ENCODE measurements at regions not wholly inside any gene's neighbourhood (a gene's known extent, or its start where the extent isn't known, plus 50 kb on each side); places are given as distances from the start of the nearest gene placed in this dataset.
A peak's percentile ranks its signal among the peaks of the same experiment; 100 is the strongest.

- no peak overlapping the region for H3K4me3 ChIP-seq (ENCODE audit: low read length in 2 of 2)
- H3K9me3 ChIP-seq (ENCODE audit: control insufficient read depth, low read length) = no peaks in the 10 kb centered on the region
- DNase-seq (no peak), ATAC-seq (ENCODE audit: low FRiP score) (no peak)
- no peaks in the 10 kb centered on the region for H3K27me3 ChIP-seq (ENCODE audit: control insufficient read depth in 1 of 2, insufficient read depth in 2 of 2, low read length in 1 of 2)
- H3K27ac ChIP-seq (ENCODE audit: low read depth in 1 of 2, low read length in 2 of 2) = no peak overlapping the region
- H3K36me3 ChIP-seq (ENCODE audit: control insufficient read depth in 1 of 2, insufficient read depth in 2 of 2, low read length in 1 of 2) = no peaks in the 10 kb centered on the region
- peaks cover 0 to 4% of the 10 kb centered on the region in 2 donors for H3K4me1 ChIP-seq (ENCODE audit: control insufficient read depth in 1 of 2, insufficient read depth in 2 of 2, low read length in 2 of 2)
- intact Hi-C loops (cut with DNase I) = loop anchor here in 1 of 2 donors (5.0 kb wide), 1 partner anchor 35 kb away; no protein-coding TSS in a partner anchor
- 95 to 97% methylated on average over 3 of the region's 3 CpGs for WGBS, 2 donors
Observed at GRCh38 chr20:22797103-22797502, 212.7 kb upstream of the FOXA2 start.

GRCh38 chr20:22799687-22800086 lies 215.3 kb upstream of the FOXA2 start:
- Histone ChIP-seq H3K4me1 (ENCODE audit: control insufficient read depth in 1 of 2, insufficient read depth in 2 of 2, low read length in 2 of 2) (peaks cover 0 to 4% of the 10 kb centered on the region in 2 donors), H3K36me3 (ENCODE audit: control insufficient read depth in 1 of 2, insufficient read depth in 2 of 2, low read length in 1 of 2) (no peaks in the 10 kb centered on the region), H3K4me3 (ENCODE audit: low read length in 2 of 2) (no peak overlapping the region), H3K27ac (ENCODE audit: low read depth in 1 of 2, low read length in 2 of 2) (no peak overlapping the region), H3K27me3 (ENCODE audit: control insufficient read depth in 1 of 2, insufficient read depth in 2 of 2, low read length in 1 of 2) (no peaks in the 10 kb centered on the region), H3K9me3 (ENCODE audit: control insufficient read depth, low read length) (no peaks in the 10 kb centered on the region)
- intact Hi-C loops (cut with DNase I) = loop anchor here in 1 of 2 donors (5.0 to 10.0 kb wide), 2 partner anchors 37 to 105 kb away; no protein-coding TSS in a partner anchor
- DNase-seq = no peak
- 78 to 93% methylated on average over 3 of the region's 3 CpGs for WGBS, 2 donors
- ATAC-seq (ENCODE audit: low FRiP score) = no peak

- Histone ChIP-seq H3K9me3 (ENCODE audit: control insufficient read depth, low read length) (no peaks in the 10 kb centered on the region), H3K4me1 (ENCODE audit: control insufficient read depth in 1 of 2, insufficient read depth in 2 of 2, low read length in 2 of 2) (peaks cover 0 to 4% of the 10 kb centered on the region in 2 donors), H3K4me3 (ENCODE audit: low read length in 2 of 2) (no peak overlapping the region), H3K27me3 (ENCODE audit: control insufficient read depth in 1 of 2, insufficient read depth in 2 of 2, low read length in 1 of 2) (no peaks in the 10 kb centered on the region), H3K27ac (ENCODE audit: low read depth in 1 of 2, low read length in 2 of 2) (no peak overlapping the region), H3K36me3 (ENCODE audit: control insufficient read depth in 1 of 2, insufficient read depth in 2 of 2, low read length in 1 of 2) (no peaks in the 10 kb centered on the region)
- ATAC-seq (ENCODE audit: low FRiP score) (no peak), DNase-seq (peak in 1 of 2 donors; percentile 24)
- 65 to 67% methylated on average over 1 of the region's 1 CpG for WGBS, 2 donors
- intact Hi-C loops (cut with DNase I) = loop anchor here in 1 of 2 donors (10.0 kb wide), 1 partner anchor 105 kb away; no protein-coding TSS in a partner anchor
Observed at GRCh38 chr20:22800129-22800528, 215.8 kb upstream of the FOXA2 start.

- no peak overlapping the region for H3K4me3 ChIP-seq (ENCODE audit: low read length in 2 of 2)
- WGBS, 2 donors = 43 to 58% methylated on average over 4 of the region's 4 CpGs
- intact Hi-C loops (cut with DNase I) = loop anchor here in 1 of 2 donors (10.0 kb wide), 1 partner anchor 107 kb away; no protein-coding TSS in a partner anchor
- H3K27me3 ChIP-seq (ENCODE audit: control insufficient read depth in 1 of 2, insufficient read depth in 2 of 2, low read length in 1 of 2) = no peaks in the 10 kb centered on the region
- H3K4me1 ChIP-seq (ENCODE audit: control insufficient read depth in 1 of 2, insufficient read depth in 2 of 2, low read length in 2 of 2) = no peaks in the 10 kb centered on the region
- DNase-seq (no peak), ATAC-seq (ENCODE audit: low FRiP score) (no peak)
- no peak overlapping the region for H3K27ac ChIP-seq (ENCODE audit: low read depth in 1 of 2, low read length in 2 of 2)
- no peaks in the 10 kb centered on the region for H3K9me3 ChIP-seq (ENCODE audit: control insufficient read depth, low read length)
- no peaks in the 10 kb centered on the region for H3K36me3 ChIP-seq (ENCODE audit: control insufficient read depth in 1 of 2, insufficient read depth in 2 of 2, low read length in 1 of 2)
Observed at GRCh38 chr20:22801528-22801927, 217.2 kb upstream of the FOXA2 start.

GRCh38 chr20:22802296-22802695 lies 217.9 kb upstream of the FOXA2 start:
- ATAC-seq (ENCODE audit: low FRiP score) = no peak
- Histone ChIP-seq H3K36me3 (ENCODE audit: control insufficient read depth in 1 of 2, insufficient read depth in 2 of 2, low read length in 1 of 2) (no peaks in the 10 kb centered on the region), H3K27ac (ENCODE audit: low read depth in 1 of 2, low read length in 2 of 2) (no peak overlapping the region), H3K4me1 (ENCODE audit: control insufficient read depth in 1 of 2, insufficient read depth in 2 of 2, low read length in 2 of 2) (no peaks in the 10 kb centered on the region), H3K9me3 (ENCODE audit: control insufficient read depth, low read length) (no peaks in the 10 kb centered on the region), H3K4me3 (ENCODE audit: low read length in 2 of 2) (no peak overlapping the region), H3K27me3 (ENCODE audit: control insufficient read depth in 1 of 2, insufficient read depth in 2 of 2, low read length in 1 of 2) (no peaks in the 10 kb centered on the region)
- 86 to 96% methylated on average over 2 of the region's 2 CpGs for WGBS, 2 donors
- no peak for DNase-seq
- intact Hi-C loops (cut with DNase I) = loop anchor here in 1 of 2 donors (10.0 kb wide), 1 partner anchor 107 kb away; no protein-coding TSS in a partner anchor

GRCh38 chr20:22805219-22805618 lies 220.8 kb upstream of the FOXA2 start:
- WGBS, 2 donors = 21 to 43% methylated on average over 4 of the region's 4 CpGs
- Histone ChIP-seq H3K27me3 (ENCODE audit: control insufficient read depth in 1 of 2, insufficient read depth in 2 of 2, low read length in 1 of 2) (no peaks in the 10 kb centered on the region), H3K9me3 (ENCODE audit: control insufficient read depth, low read length) (no peaks in the 10 kb centered on the region), H3K4me1 (ENCODE audit: control insufficient read depth in 1 of 2, insufficient read depth in 2 of 2, low read length in 2 of 2) (no peaks in the 10 kb centered on the region), H3K36me3 (ENCODE audit: control insufficient read depth in 1 of 2, insufficient read depth in 2 of 2, low read length in 1 of 2) (no peaks in the 10 kb centered on the region), H3K4me3 (ENCODE audit: low read length in 2 of 2) (no peak overlapping the region), H3K27ac (ENCODE audit: low read depth in 1 of 2, low read length in 2 of 2) (no peak overlapping the region)
- DNase-seq (peak in 1 of 2 donors; percentile 77), ATAC-seq (ENCODE audit: low FRiP score) (peak; percentile 65)
- intact Hi-C loops (cut with DNase I) = loop anchor here in 1 of 2 donors (10.0 kb wide), 1 partner anchor 110 kb away; no protein-coding TSS in a partner anchor

GRCh38 chr20:22805996-22806395 lies 221.6 kb upstream of the FOXA2 start:
- 25 to 38% methylated on average over 3 of the region's 3 CpGs for WGBS, 2 donors
- Histone ChIP-seq H3K27me3 (ENCODE audit: control insufficient read depth in 1 of 2, insufficient read depth in 2 of 2, low read length in 1 of 2) (no peaks in the 10 kb centered on the region), H3K27ac (ENCODE audit: low read depth in 1 of 2, low read length in 2 of 2) (no peak overlapping the region), H3K4me3 (ENCODE audit: low read length in 2 of 2) (no peak overlapping the region), H3K4me1 (ENCODE audit: control insufficient read depth in 1 of 2, insufficient read depth in 2 of 2, low read length in 2 of 2) (no peaks in the 10 kb centered on the region), H3K9me3 (ENCODE audit: control insufficient read depth, low read length) (no peaks in the 10 kb centered on the region), H3K36me3 (ENCODE audit: control insufficient read depth in 1 of 2, insufficient read depth in 2 of 2, low read length in 1 of 2) (no peaks in the 10 kb centered on the region)
- intact Hi-C loops (cut with DNase I) = loop anchor here in 1 of 2 donors (10.0 kb wide), 1 partner anchor 111 kb away; no protein-coding TSS in a partner anchor
- DNase-seq (no peak), ATAC-seq (ENCODE audit: low FRiP score) (no peak)

- no peaks in the 10 kb centered on the region for H3K4me1 ChIP-seq (ENCODE audit: control insufficient read depth in 1 of 2, insufficient read depth in 2 of 2, low read length in 2 of 2)
Observed at GRCh38 chr20:22807045-22807444, 222.7 kb upstream of the FOXA2 start.

GRCh38 chr20:22807646-22808244 lies 223.4 kb upstream of the FOXA2 start:
- no peak overlapping the region for H3K4me3 ChIP-seq (ENCODE audit: low read length in 2 of 2)

More at GRCh38 chr20:22807045-22807444, 222.7 kb upstream of the FOXA2 start:
- Histone ChIP-seq H3K4me3 (ENCODE audit: low read length in 2 of 2) (no peak overlapping the region), H3K36me3 (ENCODE audit: control insufficient read depth in 1 of 2, insufficient read depth in 2 of 2, low read length in 1 of 2) (no peaks in the 10 kb centered on the region), H3K27ac (ENCODE audit: low read depth in 1 of 2, low read length in 2 of 2) (no peak overlapping the region), H3K9me3 (ENCODE audit: control insufficient read depth, low read length) (no peaks in the 10 kb centered on the region), H3K27me3 (ENCODE audit: control insufficient read depth in 1 of 2, insufficient read depth in 2 of 2, low read length in 1 of 2) (no peaks in the 10 kb centered on the region)
- ATAC-seq (ENCODE audit: low FRiP score) (no peak), DNase-seq (no peak)
- 71 to 79% methylated on average over 3 of the region's 3 CpGs for WGBS, 2 donors
- intact Hi-C loops (cut with DNase I) = loop anchor here in 1 of 2 donors (10.0 kb wide), 1 partner anchor 112 kb away; no protein-coding TSS in a partner anchor

More at GRCh38 chr20:22807646-22808244, 223.4 kb upstream of the FOXA2 start:
- intact Hi-C loops (cut with DNase I) = loop anchor here in 1 of 2 donors (10.0 kb wide), 1 partner anchor 113 kb away; no protein-coding TSS in a partner anchor
- no peaks in the 10 kb centered on the region for H3K4me1 ChIP-seq (ENCODE audit: control insufficient read depth in 1 of 2, insufficient read depth in 2 of 2, low read length in 2 of 2)
- H3K27me3 ChIP-seq (ENCODE audit: control insufficient read depth in 1 of 2, insufficient read depth in 2 of 2, low read length in 1 of 2) = no peaks in the 10 kb centered on the region
- H3K36me3 ChIP-seq (ENCODE audit: control insufficient read depth in 1 of 2, insufficient read depth in 2 of 2, low read length in 1 of 2) = no peaks in the 10 kb centered on the region
- DNase-seq (no peak), ATAC-seq (ENCODE audit: low FRiP score) (no peak)
- no peak overlapping the region for H3K27ac ChIP-seq (ENCODE audit: low read depth in 1 of 2, low read length in 2 of 2)
- no peaks in the 10 kb centered on the region for H3K9me3 ChIP-seq (ENCODE audit: control insufficient read depth, low read length)
- 32 to 35% methylated on average over 6 of the region's 6 CpGs for WGBS, 2 donors
